SK-N-SH (cell line): ENCODE measurements at regions not wholly inside any gene's neighbourhood (a gene's known extent, or its start where the extent isn't known, plus 50 kb on each side); places are given as distances from the start of the nearest gene placed in this dataset.

Source experiments
- CTCF ChIP-seq: fragments of 200-600 bp; sonication (generic); IDR thresholded peaks from 2 replicates; pipeline ENCODE4 v1.6.1; 2017; ENCODE audit warnings: antibody characterized with exemption, mild to moderate bottlenecking, moderate library complexity
- EP300 ChIP-seq, 2 experiments: IDR thresholded peaks; 2 replicates each; pipeline versions ENCODE4 v1.4.0 to v1.6.1; 2012; ENCODE audit warnings: borderline replicate concordance in 1 of 2, low read depth in 1 of 2, low read length in 1 of 2
- FOXJ3 ChIP-seq: sonication (generic); formaldehyde crosslinking; IDR thresholded peaks from 2 replicates; pipeline ENCODE4 v1.5.1; 2020; ENCODE audit warnings: mild to moderate bottlenecking, missing genetic modification reagents
- MAX ChIP-seq: IDR thresholded peaks from 2 replicates; pipeline ENCODE4 v1.4.0; 2012; ENCODE audit warnings: low read depth
- MXI1 ChIP-seq: IDR thresholded peaks from 2 replicates; pipeline ENCODE4 v1.6.1; 2012; ENCODE audit warnings: mild to moderate bottlenecking, low read depth, low read length, improper control_type of control experiment
- NFIC ChIP-seq: IDR thresholded peaks from 2 replicates; pipeline ENCODE4 v1.4.0; 2012; ENCODE audit warnings: borderline replicate concordance
- PBX3 ChIP-seq: IDR thresholded peaks from 2 replicates; pipeline ENCODE4; 2012
- POLR2AphosphoS5 ChIP-seq: IDR thresholded peaks from 2 replicates; pipeline ENCODE4 v1.6.1; 2012; ENCODE audit warnings: low read depth, low read length
- RAD21 ChIP-seq: IDR thresholded peaks from 2 replicates; pipeline ENCODE4 v1.6.1; 2012; ENCODE audit warnings: mild to moderate bottlenecking, low read length
- RCOR1 ChIP-seq: fragments of 150-350 bp; IDR thresholded peaks from 2 replicates; pipeline ENCODE4 v1.6.1; 2017; ENCODE audit warnings: antibody characterized with exemption, low read length
- REST ChIP-seq: IDR thresholded peaks from 2 replicates; pipeline ENCODE4 v1.6.1; 2012; ENCODE audit warnings: mild to moderate bottlenecking, low read depth, low read length, moderate library complexity
- SIN3A ChIP-seq: IDR thresholded peaks from 2 replicates; pipeline ENCODE4 v1.6.1; 2012; ENCODE audit warnings: low read depth, mild to moderate bottlenecking, low read length, moderate library complexity, borderline replicate concordance
- SMC3 ChIP-seq: IDR thresholded peaks from 2 replicates; pipeline ENCODE4 v1.6.1; 2012; ENCODE audit warnings: low read depth, low read length, improper control_type of control experiment
- YY1 ChIP-seq: IDR thresholded peaks from 2 replicates; pipeline ENCODE4 v1.4.0; 2012; ENCODE audit warnings: low read depth, mild to moderate bottlenecking

GRCh38 chr4:180766944-180767729, 1476.1 kb upstream of the TENM3 start:
- TF ChIP-seq CTCF (no peak), SIN3A (no peak), SMC3 (no peak), MXI1 (no peak), POLR2AphosphoS5 (no peak), REST (no peak), FOXJ3 (no peak), NFIC (no peak), PBX3 (no peak), YY1 (no peak), EP300 (IDR thresholded peaks at IDR 0.05; ENCODE audit: borderline replicate concordance in 1 of 2, low read depth in 1 of 2, low read length in 1 of 2) (no peak), RCOR1 (no peak), MAX (no peak), RAD21 (no peak)
